Osteocyte (in vitro differentiated cells): ENCODE measurements at regions not wholly inside any gene's neighbourhood (a gene's known extent, or its start where the extent isn't known, plus 50 kb on each side); places are given as distances from the start of the nearest gene placed in this dataset.

Experiments used
- DNase-seq: peaks from one replicate; pipeline ENCODE4 v3.0.0; 2021; ENCODE audit warnings: mixed read lengths; ENCODE audit not compliant: unreplicated experiment; ENCODE audit errors: extremely low spot score
- H3K27ac Mint-ChIP-seq: one replicate; pipeline ENCODE4 v1.8.0; 2021; ENCODE audit warnings: mild to moderate bottlenecking, mixed read lengths; ENCODE audit not compliant: unreplicated experiment
- H3K27me3 Mint-ChIP-seq: one replicate; pipeline ENCODE4 v1.8.0; 2021; ENCODE audit warnings: mixed read lengths; ENCODE audit not compliant: unreplicated experiment
- H3K36me3 Mint-ChIP-seq: one replicate; pipeline ENCODE4 v1.8.0; 2021; ENCODE audit warnings: mixed read lengths; ENCODE audit not compliant: unreplicated experiment
- H3K4me1 Mint-ChIP-seq: one replicate; pipeline ENCODE4 v1.8.0; 2021; ENCODE audit warnings: mixed read lengths; ENCODE audit not compliant: unreplicated experiment
- H3K4me3 Mint-ChIP-seq: one replicate; pipeline ENCODE4 v1.8.0; 2021; ENCODE audit warnings: mild to moderate bottlenecking, moderate library complexity, mixed read lengths; ENCODE audit not compliant: unreplicated experiment
- H3K9me3 Mint-ChIP-seq: one replicate; pipeline ENCODE4 v1.8.0; 2021; ENCODE audit warnings: mixed read lengths; ENCODE audit not compliant: unreplicated experiment
- CTCF ChIP-seq: fragments of 200-600 bp; sonication (generic); IDR thresholded peaks from 2 replicates; pipeline ENCODE4 v1.5.0; 2021; ENCODE audit warnings: antibody characterized with exemption, mild to moderate bottlenecking, moderate library complexity

GRCh38 chr7:108637049-108637621, 67.5 kb downstream of the DNAJB9 start:
- Mint-ChIP-seq H3K27me3 (peaks cover 22% of the 10 kb centered on the region), H3K4me3 (no peak overlapping the region), H3K27ac (no peak overlapping the region), H3K36me3 (no peaks in the 10 kb centered on the region), H3K4me1 (no peaks in the 10 kb centered on the region), H3K9me3 (no peaks in the 10 kb centered on the region)
- TF ChIP-seq CTCF = no peak
- DNase-seq = no peak

- no peak overlapping the region for H3K4me3 Mint-ChIP-seq
- H3K27me3 Mint-ChIP-seq = peaks cover 25% of the 10 kb centered on the region
- H3K4me1 Mint-ChIP-seq = no peaks in the 10 kb centered on the region
- TF ChIP-seq CTCF = no peak
- no peak for DNase-seq
- H3K27ac Mint-ChIP-seq = no peak overlapping the region
- no peaks in the 10 kb centered on the region for H3K9me3 Mint-ChIP-seq
- H3K36me3 Mint-ChIP-seq = no peaks in the 10 kb centered on the region
These were observed 72.5 kb downstream of the DNAJB9 start for GRCh38 chr7:108642126-108642525.

GRCh38 chr7:108643136-108643535, 73.5 kb downstream of the DNAJB9 start:
- Mint-ChIP-seq H3K4me1 (no peaks in the 10 kb centered on the region), H3K27me3 (peaks cover 25% of the 10 kb centered on the region), H3K4me3 (no peak overlapping the region), H3K36me3 (no peaks in the 10 kb centered on the region), H3K9me3 (no peaks in the 10 kb centered on the region), H3K27ac (no peak overlapping the region)
- no peak for DNase-seq
- TF ChIP-seq CTCF = no peak

- H3K36me3 Mint-ChIP-seq = no peaks in the 10 kb centered on the region
- no peaks in the 10 kb centered on the region for H3K9me3 Mint-ChIP-seq
- H3K27ac Mint-ChIP-seq = no peak overlapping the region
- peaks cover 4% of the 10 kb centered on the region for H3K4me1 Mint-ChIP-seq
- TF ChIP-seq CTCF = no peak
- H3K4me3 Mint-ChIP-seq = no peak overlapping the region
- DNase-seq = no peak
- H3K27me3 Mint-ChIP-seq = peaks cover 6% of the 10 kb centered on the region
These were observed 79.3 kb downstream of the DNAJB9 start for GRCh38 chr7:108648989-108649388.

GRCh38 chr7:108650467-108650866, 80.8 kb downstream of the DNAJB9 start:
- no peaks in the 10 kb centered on the region for H3K36me3 Mint-ChIP-seq
- no peaks in the 10 kb centered on the region for H3K9me3 Mint-ChIP-seq
- no peak overlapping the region for H3K4me3 Mint-ChIP-seq
- no peak for TF ChIP-seq CTCF
- H3K4me1 Mint-ChIP-seq = peaks cover 4% of the 10 kb centered on the region
- no peaks in the 10 kb centered on the region for H3K27me3 Mint-ChIP-seq
- H3K27ac Mint-ChIP-seq = no peak overlapping the region
- DNase-seq = no peak
